NCI-H2171 treated with DMSO at 0.1 percent for 48 hours (cell line): ENCODE measurements at regions not wholly inside any gene's neighbourhood (a gene's known extent, or its start where the extent isn't known, plus 50 kb on each side); places are given as distances from the start of the nearest gene placed in this dataset.
A peak's percentile ranks its signal among the peaks of the same experiment; 100 is the strongest.

Experiments used
- DNase-seq: peaks from one replicate; lab custom pipeline; 2025; lab: John Stamatoyannopoulos, UW

DNA sequence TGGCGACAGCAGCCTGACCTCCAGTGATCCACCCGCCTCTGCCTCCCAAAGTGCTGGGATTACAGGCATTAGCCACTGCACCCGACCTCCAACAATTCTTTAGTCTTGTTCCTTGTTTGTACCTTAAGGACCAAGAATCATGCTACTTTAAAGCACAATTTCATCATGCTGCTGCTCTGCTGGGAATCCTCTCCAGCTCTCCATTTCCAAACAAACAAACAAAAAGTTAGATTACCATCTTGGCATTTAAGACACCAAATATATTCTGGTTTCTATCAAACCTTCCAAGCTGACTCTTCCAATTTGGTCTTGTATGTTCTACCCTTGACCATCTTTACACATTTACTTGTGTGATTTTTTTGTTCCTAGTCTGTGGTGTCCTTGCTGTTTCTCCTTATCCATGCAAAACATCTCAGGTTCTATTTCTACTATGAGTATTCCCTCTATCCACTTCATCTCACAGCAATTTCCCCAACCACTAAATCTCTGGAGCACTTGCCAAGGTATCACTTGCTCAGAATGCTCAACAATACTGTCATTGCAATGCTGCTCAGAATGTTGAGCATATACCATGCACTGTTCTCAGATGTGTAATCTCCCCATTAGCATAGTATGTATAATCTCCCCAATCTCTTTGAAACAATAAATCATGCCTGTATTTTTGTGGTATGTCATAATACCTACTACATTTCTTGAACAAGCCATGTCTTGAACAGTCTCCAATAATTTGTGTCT, 73.2 kb upstream of the GALNT5 start:
- DNase-seq = no peak

DNA sequence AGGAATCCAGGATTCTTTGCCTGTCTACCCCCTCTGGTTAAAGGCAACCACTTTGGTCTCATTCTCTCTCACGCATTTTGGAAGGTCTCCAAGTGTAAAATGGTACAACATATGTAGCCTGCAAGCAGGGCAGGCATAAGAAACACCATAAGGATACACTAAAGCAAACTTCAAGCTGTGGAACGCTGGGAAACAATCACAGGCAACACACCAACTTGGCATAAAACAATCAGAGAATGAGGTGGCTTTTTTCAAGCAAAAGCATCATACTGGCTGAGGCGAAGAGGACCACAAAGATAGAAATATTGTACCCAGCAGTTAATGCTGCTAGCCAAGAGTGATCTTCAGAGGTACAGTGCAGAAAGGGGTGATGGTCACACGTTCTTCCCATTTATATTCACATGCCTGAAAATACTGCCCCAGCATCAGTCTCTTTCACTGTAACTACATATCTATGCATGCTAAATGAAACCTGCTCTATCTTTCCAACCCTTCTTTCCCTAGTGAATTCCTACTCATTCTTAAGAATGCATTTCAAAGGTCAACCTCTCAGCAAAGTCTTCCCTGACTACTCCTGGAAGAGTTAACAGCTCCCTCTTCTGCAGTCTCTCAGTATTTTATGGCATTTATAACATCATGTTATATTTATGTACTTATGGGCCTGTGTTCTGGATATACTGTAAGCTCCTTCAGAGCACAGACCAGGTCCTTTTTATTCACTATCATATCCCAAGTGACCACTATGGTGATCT, 71.9 kb upstream of the GALNT5 start:
- peak; percentile 26 for DNase-seq

GRCh38 chr2:157190151-157190550, 67.4 kb upstream of the GALNT5 start:
- DNase-seq = no peak

DNA sequence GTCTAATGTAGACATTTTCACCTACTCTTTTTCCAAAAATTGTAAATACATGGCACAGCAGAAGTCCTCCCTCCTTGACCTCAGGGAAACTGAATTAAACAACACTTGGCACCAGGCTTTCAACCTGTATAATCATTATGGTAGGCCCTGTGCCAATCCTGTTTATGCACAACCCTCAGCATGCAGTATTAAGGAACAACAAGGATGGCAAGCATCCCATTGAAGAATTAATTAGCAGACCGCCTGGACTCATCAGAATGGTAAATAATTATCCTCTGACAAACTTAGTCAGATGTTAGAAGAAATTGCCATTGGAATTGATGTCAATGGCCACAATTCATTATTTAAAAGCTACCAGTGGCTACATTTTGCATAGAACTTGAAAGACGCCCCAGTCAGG, 66.3 kb upstream of the GALNT5 start:
- DNase-seq = no peak

DNA sequence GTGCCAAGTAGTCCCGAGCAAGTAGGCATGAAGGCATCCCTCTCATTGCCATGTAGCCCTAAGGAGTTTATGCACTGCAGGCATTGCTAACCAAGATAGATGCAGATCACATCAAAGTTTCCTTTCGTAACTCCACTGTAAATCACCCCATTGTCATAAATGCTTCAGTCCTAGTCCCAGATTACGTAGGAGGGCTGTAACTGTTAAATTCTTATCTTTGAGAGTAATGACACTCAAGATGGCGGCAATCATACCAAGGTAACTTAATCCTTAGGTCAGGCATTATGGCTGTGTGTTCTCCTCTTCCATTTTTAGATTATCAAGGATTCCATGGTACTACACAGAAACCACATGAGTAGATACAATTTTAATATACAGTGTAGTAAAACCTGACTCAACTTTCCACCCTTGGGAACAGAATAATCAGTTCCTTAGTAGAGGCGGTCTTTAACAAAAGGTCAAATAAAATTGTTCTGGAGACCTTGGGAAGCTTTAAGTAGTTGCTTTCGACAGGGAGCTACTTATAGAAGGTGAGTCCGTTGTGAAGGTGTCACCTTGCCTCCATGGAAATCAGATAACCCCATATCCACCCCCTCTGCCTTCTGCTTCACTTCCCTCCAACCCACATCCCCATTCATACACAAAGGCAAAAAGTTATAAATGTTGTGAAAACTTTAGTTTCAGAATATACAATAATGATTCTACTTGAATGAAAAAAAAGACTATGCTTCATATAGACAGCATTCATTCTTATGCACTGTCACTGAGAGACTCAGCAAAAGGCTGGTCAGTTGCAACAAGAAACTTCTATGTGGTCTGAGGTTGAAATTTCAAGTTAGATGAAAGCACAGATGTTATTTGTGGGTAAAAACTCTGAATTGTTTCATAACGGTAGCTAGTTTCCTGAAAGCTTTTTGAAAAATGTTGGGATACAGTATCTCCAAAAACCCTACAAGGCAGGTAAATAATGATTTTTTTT, 64.8 kb upstream of the GALNT5 start:
- DNase-seq = no peak

DNA sequence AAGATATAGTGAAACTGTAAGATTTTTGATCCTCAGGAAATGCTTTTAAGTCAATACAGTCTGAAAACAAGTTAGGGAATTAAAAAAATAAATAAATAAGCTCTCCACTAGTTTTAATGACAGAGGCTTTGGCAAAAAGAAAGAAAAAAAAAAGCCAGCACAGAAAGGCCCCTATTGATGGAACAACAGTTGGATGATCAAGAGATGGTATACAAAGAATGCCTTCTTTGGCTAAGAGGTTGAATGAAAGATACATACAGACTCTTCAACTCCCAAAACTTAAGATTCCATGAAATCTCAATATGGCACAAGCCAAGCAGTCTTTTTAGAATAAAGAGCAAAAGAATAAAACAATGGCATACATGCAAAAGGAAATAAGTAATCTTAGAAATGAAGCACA, 64.0 kb upstream of the GALNT5 start:
- DNase-seq = no peak

- DNase-seq = peak; percentile 71
Measured at GRCh38 chr2:157194097-157194688, 63.3 kb upstream of the GALNT5 start.

GRCh38 chr2:157194844-157195243, 62.7 kb upstream of the GALNT5 start:
- DNase-seq = no peak

GRCh38 chr2:157196956-157197355, 60.5 kb upstream of the GALNT5 start:
- no peak for DNase-seq

- DNase-seq = no peak
Measured at GRCh38 chr2:157197848-157198247, 59.7 kb upstream of the GALNT5 start.

DNA sequence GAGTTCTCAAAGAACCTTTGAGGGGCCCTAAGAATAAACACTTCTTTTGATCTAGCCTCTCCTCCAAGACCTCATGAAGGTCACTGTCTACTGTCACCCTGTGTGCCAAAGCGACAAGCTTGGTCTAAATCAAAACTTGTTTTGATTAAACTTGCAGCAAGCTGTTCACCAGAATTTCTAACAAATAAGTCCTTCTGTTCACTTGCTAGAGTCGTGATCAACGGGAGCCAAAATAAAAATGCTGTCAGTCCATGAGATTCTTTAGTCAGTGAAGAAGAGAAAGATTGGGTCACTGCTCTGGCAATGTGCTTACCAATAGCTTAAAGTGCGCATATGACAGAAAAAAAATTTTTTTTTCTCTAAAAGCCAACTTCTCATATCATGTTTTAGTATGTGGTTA, 53.9 kb upstream of the GALNT5 start:
- DNase-seq = no peak

- no peak for DNase-seq
Measured at GRCh38 chr2:157204401-157204800, 53.1 kb upstream of the GALNT5 start.

GRCh38 chr2:157206916-157207315, 50.6 kb upstream of the GALNT5 start:
- no peak for DNase-seq
